GM23338 (cell line): ENCODE measurements at regions not wholly inside any gene's neighbourhood (a gene's known extent, or its start where the extent isn't known, plus 50 kb on each side); places are given as distances from the start of the nearest gene placed in this dataset.

Source experiments
- ATAC-seq: fragments of 200-7000 bp; cut with Tn5 transposase; 3 replicates; pipeline ENCODE4 v1.9.1; 2020
- DNase-seq: peaks from one replicate; pipeline ENCODE4 v3.0.0-alpha.2; 2015; ENCODE audit warnings: low spot score
- H2AFZ ChIP-seq: fragments of 200-600 bp; sonication (generic); 2 replicates; pipeline ENCODE4 v1.8.0; 2016; ENCODE audit warnings: antibody characterized with exemption, mild to moderate bottlenecking, moderate library complexity
- H3F3A ChIP-seq: fragments of 200-600 bp; sonication (generic); replicated peaks from 2 replicates; pipeline ENCODE4 v1.8.0; 2017; ENCODE audit warnings: antibody characterized with exemption, mixed run types, low read depth
- H3K27ac ChIP-seq: fragments of 200-600 bp; sonication (generic); 2 replicates; pipeline ENCODE4 v1.6.1; 2016; ENCODE audit warnings: low read depth
- H3K27me3 ChIP-seq: fragments of 200-600 bp; sonication (generic); 2 replicates; pipeline ENCODE4 v1.8.0; 2016; ENCODE audit warnings: mild to moderate bottlenecking, mixed run types, moderate library complexity; ENCODE audit not compliant: insufficient read depth
- H3K36me3 ChIP-seq: fragments of 200-600 bp; sonication (generic); 2 replicates; pipeline ENCODE4 v1.8.0; 2016; ENCODE audit warnings: mild to moderate bottlenecking; ENCODE audit not compliant: insufficient read depth
- H3K4me1 ChIP-seq: fragments of 200-600 bp; sonication (generic); 2 replicates; pipeline ENCODE4 v1.8.0; 2016; ENCODE audit warnings: mild to moderate bottlenecking, moderate library complexity; ENCODE audit not compliant: insufficient read depth
- H3K4me2 ChIP-seq: fragments of 200-600 bp; sonication (generic); 2 replicates; pipeline ENCODE4 v1.7.1; 2017; ENCODE audit warnings: mixed run types
- H3K4me3 ChIP-seq: fragments of 200-600 bp; sonication (generic); 2 replicates; pipeline ENCODE4 v1.6.1; 2016; ENCODE audit warnings: mixed run types
- H3K79me2 ChIP-seq: fragments of 200-600 bp; sonication (generic); replicated peaks from 2 replicates; pipeline ENCODE4 v1.8.0; 2017; ENCODE audit warnings: mild to moderate bottlenecking; ENCODE audit not compliant: insufficient read depth
- H3K9me2 ChIP-seq: fragments of 200-600 bp; sonication (generic); 2 replicates; pipeline ENCODE4 v1.8.0; 2017; ENCODE audit not compliant: insufficient read depth
- H4K20me1 ChIP-seq: fragments of 200-600 bp; sonication (generic); replicated peaks from 2 replicates; pipeline ENCODE4 v1.8.0; 2017; ENCODE audit warnings: mild to moderate bottlenecking; ENCODE audit not compliant: insufficient read depth
- H3K27ac Mint-ChIP-seq: 2 replicates; pipeline ENCODE4 v1.8.0; 2020; ENCODE audit warnings: inconsistent platforms, mild to moderate bottlenecking, moderate library complexity, mixed read lengths
- H3K27me3 Mint-ChIP-seq: 3 replicates; pipeline ENCODE4 v1.8.0; 2022; ENCODE audit warnings: low read depth, mild to moderate bottlenecking, moderate library complexity, mixed read lengths, inconsistent platforms; ENCODE audit not compliant: insufficient read depth, poor library complexity
- H3K36me3 Mint-ChIP-seq: 3 replicates; pipeline ENCODE4 v1.8.0; 2021; ENCODE audit warnings: low read depth, mild to moderate bottlenecking, inconsistent platforms, moderate library complexity, mixed read lengths
- H3K4me1 Mint-ChIP-seq: 3 replicates; pipeline ENCODE4 v1.8.0; 2020; ENCODE audit warnings: mild to moderate bottlenecking, inconsistent platforms, mixed read lengths
- H3K4me3 Mint-ChIP-seq: 3 replicates; pipeline ENCODE4 v1.8.0; 2021; ENCODE audit warnings: moderate library complexity, mild to moderate bottlenecking, inconsistent platforms, mixed read lengths
- H3K9me3 Mint-ChIP-seq: 3 replicates; pipeline ENCODE4 v1.8.0; 2020; ENCODE audit warnings: moderate library complexity, mild to moderate bottlenecking, inconsistent platforms, mixed read lengths
- CREB1 ChIP-seq: fragments of 250-450 bp; sonication (Bioruptor Pico); IDR thresholded peaks from 2 replicates; pipeline ENCODE4 v1.5.0; 2020; ENCODE audit warnings: low read depth, mild to moderate bottlenecking, moderate library complexity
- CTCF ChIP-seq, 2 experiments: fragments of 200-600 bp in 1 of 2; sonication (generic) in 1 of 2; conservative IDR thresholded peaks; 2 replicates each; pipeline versions ENCODE4 v1.5.1 to v1.6.1; 2016 to 2017; ENCODE audit warnings: antibody characterized with exemption in 2 of 2, low read depth in 2 of 2, mild to moderate bottlenecking in 2 of 2, moderate library complexity in 1 of 2
- EZH2 ChIP-seq: fragments of 200-600 bp; sonication (generic); IDR thresholded peaks from one replicate; pipeline ENCODE4 v1.8.0; 2017; ENCODE audit warnings: antibody characterized with exemption, mild to moderate bottlenecking, low read depth; ENCODE audit not compliant: unreplicated experiment
- EZH2phosphoT487 ChIP-seq: fragments of 200-600 bp; sonication (generic); IDR thresholded peaks from one replicate; pipeline ENCODE4 v1.8.1; 2018; ENCODE audit warnings: antibody characterized with exemption; ENCODE audit not compliant: unreplicated experiment
- NANOG ChIP-seq: IDR thresholded peaks from 2 replicates; pipeline ENCODE4 v1.6.1; 2016; ENCODE audit warnings: antibody characterized with exemption, borderline replicate concordance
- POLR2AphosphoS5 ChIP-seq: IDR thresholded peaks from 2 replicates; pipeline ENCODE4 v1.6.1; 2016; ENCODE audit warnings: antibody characterized with exemption, low read depth
- STAT1 ChIP-seq: IDR thresholded peaks from one replicate; pipeline ENCODE4 v1.6.1; 2016; ENCODE audit warnings: antibody characterized with exemption; ENCODE audit not compliant: unreplicated experiment
- ZNF114 ChIP-seq: fragments of 250-450 bp; sonication (Bioruptor Pico); IDR thresholded peaks from 2 replicates; pipeline ENCODE4 v1.5.0; 2020; ENCODE audit warnings: mild to moderate bottlenecking, moderate library complexity
- ZNF331 ChIP-seq: fragments of 250-450 bp; sonication (Bioruptor Pico); IDR thresholded peaks from 2 replicates; pipeline ENCODE4 v1.5.0; 2020; ENCODE audit warnings: low read depth, mild to moderate bottlenecking, moderate library complexity
- TF ChIP-seq, protein P1 (sequence below): fragments of 250-450 bp; sonication (Bioruptor Pico); IDR thresholded peaks from 2 replicates; pipeline ENCODE4 v1.5.0; 2020; ENCODE audit warnings: mild to moderate bottlenecking, moderate library complexity
- TF ChIP-seq, protein P2 (sequence below): IDR thresholded peaks from 2 replicates; pipeline ENCODE4 v1.6.1; 2016; ENCODE audit warnings: antibody characterized with exemption

GRCh38 chr10:4067531-4067930, 282.5 kb upstream of the KLF6 start:
- Histone ChIP-seq H3K79me2 (no peaks in the 10 kb centered on the region), H4K20me1 (no peaks in the 10 kb centered on the region)
- no peaks in the 10 kb centered on the region for H3K27me3 Mint-ChIP-seq

GRCh38 chr10:4066581-4067390, 281.8 kb upstream of the KLF6 start:
- H3K4me3 Mint-ChIP-seq = no peak overlapping the region
- H3K9me2 ChIP-seq = peaks cover 14% of the 10 kb centered on the region
- H2AFZ ChIP-seq = no peak overlapping the region
- H3K9me3 Mint-ChIP-seq = no peaks in the 10 kb centered on the region
- no peaks in the 10 kb centered on the region for H4K20me1 ChIP-seq
- no peak overlapping the region for H3K4me3 ChIP-seq
- H3K36me3 ChIP-seq = no peaks in the 10 kb centered on the region
- H3K79me2 ChIP-seq = no peaks in the 10 kb centered on the region
- H3K4me1 ChIP-seq = no peaks in the 10 kb centered on the region
- H3F3A ChIP-seq = no peaks in the 10 kb centered on the region
- no peak for ATAC-seq
- H3K4me2 ChIP-seq = no peak overlapping the region
- no peaks in the 10 kb centered on the region for H3K27me3 ChIP-seq
- no peak overlapping the region for H3K27ac ChIP-seq
- H3K27me3 Mint-ChIP-seq = no peaks in the 10 kb centered on the region
- no peaks in the 10 kb centered on the region for H3K36me3 Mint-ChIP-seq
- no peak overlapping the region for H3K27ac Mint-ChIP-seq
- no peak for DNase-seq
- no peaks in the 10 kb centered on the region for H3K4me1 Mint-ChIP-seq
- no peak for TF ChIP-seq ZNF331 (CRISPR knock-in tag)
- no peak for TF ChIP-seq NANOG
- TF ChIP-seq CTCF (conservative IDR thresholded peaks at IDR 0.05; ENCODE audit: low read depth in 2 of 2) = no peak
- TF ChIP-seq, protein P1, sequence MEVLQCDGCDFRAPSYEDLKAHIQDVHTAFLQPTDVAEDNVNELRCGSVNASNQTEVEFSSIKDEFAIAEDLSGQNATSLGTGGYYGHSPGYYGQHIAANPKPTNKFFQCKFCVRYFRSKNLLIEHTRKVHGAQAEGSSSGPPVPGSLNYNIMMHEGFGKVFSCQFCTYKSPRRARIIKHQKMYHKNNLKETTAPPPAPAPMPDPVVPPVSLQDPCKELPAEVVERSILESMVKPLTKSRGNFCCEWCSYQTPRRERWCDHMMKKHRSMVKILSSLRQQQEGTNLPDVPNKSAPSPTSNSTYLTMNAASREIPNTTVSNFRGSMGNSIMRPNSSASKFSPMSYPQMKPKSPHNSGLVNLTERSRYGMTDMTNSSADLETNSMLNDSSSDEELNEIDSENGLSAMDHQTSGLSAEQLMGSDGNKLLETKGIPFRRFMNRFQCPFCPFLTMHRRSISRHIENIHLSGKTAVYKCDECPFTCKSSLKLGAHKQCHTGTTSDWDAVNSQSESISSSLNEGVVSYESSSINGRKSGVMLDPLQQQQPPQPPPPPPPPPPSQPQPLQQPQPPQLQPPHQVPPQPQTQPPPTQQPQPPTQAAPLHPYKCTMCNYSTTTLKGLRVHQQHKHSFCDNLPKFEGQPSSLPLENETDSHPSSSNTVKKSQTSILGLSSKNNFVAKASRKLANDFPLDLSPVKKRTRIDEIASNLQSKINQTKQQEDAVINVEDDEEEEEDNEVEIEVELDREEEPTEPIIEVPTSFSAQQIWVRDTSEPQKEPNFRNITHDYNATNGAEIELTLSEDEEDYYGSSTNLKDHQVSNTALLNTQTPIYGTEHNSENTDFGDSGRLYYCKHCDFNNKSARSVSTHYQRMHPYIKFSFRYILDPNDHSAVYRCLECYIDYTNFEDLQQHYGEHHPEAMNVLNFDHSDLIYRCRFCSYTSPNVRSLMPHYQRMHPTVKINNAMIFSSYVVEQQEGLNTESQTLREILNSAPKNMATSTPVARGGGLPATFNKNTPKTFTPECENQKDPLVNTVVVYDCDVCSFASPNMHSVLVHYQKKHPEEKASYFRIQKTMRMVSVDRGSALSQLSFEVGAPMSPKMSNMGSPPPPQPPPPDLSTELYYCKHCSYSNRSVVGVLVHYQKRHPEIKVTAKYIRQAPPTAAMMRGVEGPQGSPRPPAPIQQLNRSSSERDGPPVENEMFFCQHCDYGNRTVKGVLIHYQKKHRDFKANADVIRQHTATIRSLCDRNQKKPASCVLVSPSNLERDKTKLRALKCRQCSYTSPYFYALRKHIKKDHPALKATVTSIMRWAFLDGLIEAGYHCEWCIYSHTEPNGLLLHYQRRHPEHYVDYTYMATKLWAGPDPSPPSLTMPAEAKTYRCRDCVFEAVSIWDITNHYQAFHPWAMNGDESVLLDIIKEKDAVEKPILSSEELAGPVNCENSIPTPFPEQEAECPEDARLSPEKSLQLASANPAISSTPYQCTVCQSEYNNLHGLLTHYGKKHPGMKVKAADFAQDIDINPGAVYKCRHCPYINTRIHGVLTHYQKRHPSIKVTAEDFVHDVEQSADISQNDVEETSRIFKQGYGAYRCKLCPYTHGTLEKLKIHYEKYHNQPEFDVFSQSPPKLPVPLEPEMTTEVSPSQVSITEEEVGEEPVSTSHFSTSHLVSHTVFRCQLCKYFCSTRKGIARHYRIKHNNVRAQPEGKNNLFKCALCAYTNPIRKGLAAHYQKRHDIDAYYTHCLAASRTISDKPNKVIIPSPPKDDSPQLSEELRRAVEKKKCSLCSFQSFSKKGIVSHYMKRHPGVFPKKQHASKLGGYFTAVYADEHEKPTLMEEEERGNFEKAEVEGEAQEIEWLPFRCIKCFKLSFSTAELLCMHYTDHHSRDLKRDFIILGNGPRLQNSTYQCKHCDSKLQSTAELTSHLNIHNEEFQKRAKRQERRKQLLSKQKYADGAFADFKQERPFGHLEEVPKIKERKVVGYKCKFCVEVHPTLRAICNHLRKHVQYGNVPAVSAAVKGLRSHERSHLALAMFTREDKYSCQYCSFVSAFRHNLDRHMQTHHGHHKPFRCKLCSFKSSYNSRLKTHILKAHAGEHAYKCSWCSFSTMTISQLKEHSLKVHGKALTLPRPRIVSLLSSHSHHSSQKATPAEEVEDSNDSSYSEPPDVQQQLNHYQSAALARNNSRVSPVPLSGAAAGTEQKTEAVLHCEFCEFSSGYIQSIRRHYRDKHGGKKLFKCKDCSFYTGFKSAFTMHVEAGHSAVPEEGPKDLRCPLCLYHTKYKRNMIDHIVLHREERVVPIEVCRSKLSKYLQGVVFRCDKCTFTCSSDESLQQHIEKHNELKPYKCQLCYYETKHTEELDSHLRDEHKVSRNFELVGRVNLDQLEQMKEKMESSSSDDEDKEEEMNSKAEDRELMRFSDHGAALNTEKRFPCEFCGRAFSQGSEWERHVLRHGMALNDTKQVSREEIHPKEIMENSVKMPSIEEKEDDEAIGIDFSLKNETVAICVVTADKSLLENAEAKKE (CRISPR knock-in tag) = no peak
- TF ChIP-seq EZH2 = no peak
- no peak for TF ChIP-seq STAT1
- no peak for TF ChIP-seq EZH2phosphoT487
- TF ChIP-seq ZNF114 (CRISPR knock-in tag) = no peak
- TF ChIP-seq, protein P2, sequence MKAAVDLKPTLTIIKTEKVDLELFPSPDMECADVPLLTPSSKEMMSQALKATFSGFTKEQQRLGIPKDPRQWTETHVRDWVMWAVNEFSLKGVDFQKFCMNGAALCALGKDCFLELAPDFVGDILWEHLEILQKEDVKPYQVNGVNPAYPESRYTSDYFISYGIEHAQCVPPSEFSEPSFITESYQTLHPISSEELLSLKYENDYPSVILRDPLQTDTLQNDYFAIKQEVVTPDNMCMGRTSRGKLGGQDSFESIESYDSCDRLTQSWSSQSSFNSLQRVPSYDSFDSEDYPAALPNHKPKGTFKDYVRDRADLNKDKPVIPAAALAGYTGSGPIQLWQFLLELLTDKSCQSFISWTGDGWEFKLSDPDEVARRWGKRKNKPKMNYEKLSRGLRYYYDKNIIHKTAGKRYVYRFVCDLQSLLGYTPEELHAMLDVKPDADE = no peak
- TF ChIP-seq CREB1 (CRISPR knock-in tag) = no peak
- no peak for TF ChIP-seq POLR2AphosphoS5

More at GRCh38 chr10:4067531-4067930, 282.5 kb upstream of the KLF6 start:
- Mint-ChIP-seq H3K4me3 (no peak overlapping the region), H3K4me1 (no peaks in the 10 kb centered on the region), H3K36me3 (no peaks in the 10 kb centered on the region), H3K9me3 (no peaks in the 10 kb centered on the region), H3K27ac (no peak overlapping the region)
- Histone ChIP-seq H3K27me3 (no peaks in the 10 kb centered on the region), H3F3A (no peaks in the 10 kb centered on the region), H3K36me3 (no peaks in the 10 kb centered on the region), H3K4me2 (no peak overlapping the region), H3K4me3 (no peak overlapping the region), H2AFZ (no peak overlapping the region), H3K4me1 (no peaks in the 10 kb centered on the region), H3K27ac (no peak overlapping the region), H3K9me2 (peaks cover 10% of the 10 kb centered on the region)
- DNase-seq (no peak), ATAC-seq (no peak)
- TF ChIP-seq ZNF114 (CRISPR knock-in tag) = no peak
